Aorta (tissue), 5 donors: ENCODE measurements at regions not wholly inside any gene's neighbourhood (a gene's known extent, or its start where the extent isn't known, plus 50 kb on each side); places are given as distances from the start of the nearest gene placed in this dataset.

Experiments used
- ATAC-seq: fragments of 200-7000 bp; cut with Tn5 transposase; one replicate; pipeline ENCODE4 v1.9.1; 2022; ENCODE audit warnings: moderate library complexity; ENCODE audit not compliant: low FRiP score
- DNase-seq, 2 donors: peaks; one replicate each; pipeline ENCODE4 v3.0.0-alpha.2; 2020
- H3K27ac ChIP-seq, 2 donors: one replicate each; pipeline ENCODE4 v1.5.1; 2013; ENCODE audit warnings: low read length in 2 of 2, mild to moderate bottlenecking in 2 of 2, moderate library complexity in 2 of 2, control low read depth in 1 of 2, inconsistent platforms in 1 of 2, low read depth in 1 of 2
- H3K27me3 ChIP-seq, 2 donors: one replicate each; pipeline ENCODE4 v1.6.1; 2013; ENCODE audit warnings: control low read depth in 1 of 2, low read length in 1 of 2, mild to moderate bottlenecking in 1 of 2, moderate library complexity in 1 of 2; ENCODE audit not compliant: insufficient read depth in 2 of 2, control insufficient read depth in 1 of 2
- H3K36me3 ChIP-seq, 2 donors: one replicate each; pipeline ENCODE4 v1.6.1; 2013; ENCODE audit warnings: control low read depth in 1 of 2, low read length in 1 of 2, mild to moderate bottlenecking in 1 of 2; ENCODE audit not compliant: insufficient read depth in 2 of 2, control insufficient read depth in 1 of 2
- H3K4me1 ChIP-seq, 2 donors: one replicate each; pipeline ENCODE4 v1.6.1; 2013; ENCODE audit warnings: low read length in 2 of 2, control low read depth in 1 of 2, mild to moderate bottlenecking in 1 of 2, moderate library complexity in 1 of 2; ENCODE audit not compliant: insufficient read depth in 2 of 2, control insufficient read depth in 1 of 2
- H3K4me3 ChIP-seq, 2 donors: one replicate each; pipeline ENCODE4 v1.5.1; 2013; ENCODE audit warnings: low read length in 2 of 2, control low read depth in 1 of 2, mild to moderate bottlenecking in 1 of 2
- H3K9me3 ChIP-seq: one replicate; pipeline ENCODE4 v1.6.1; 2013; ENCODE audit warnings: mild to moderate bottlenecking, low read length; ENCODE audit not compliant: control insufficient read depth
- WGBS, 2 donors: extraction: QIAGEN DNeasy Blood & Tissue Kit; methylation state at CpG; one replicate each; pipeline ENCODE4 v1.1.7; 2013; 5-methylcytosine and 5-hydroxymethylcytosine counted together
- intact Hi-C, 2 donors: fragments of 100-400 bp; cut with DNase I; formaldehyde crosslinking; loops; one replicate each; pipeline versions ENCODE4 v1.14.2 to v1.15.0; 2022
- donor health status: healthy with polysubstance abuse.
- donor health status: Bipolar disorder and iron deficiency.
- donor health status: DM: no; HTN: no; CAD: no.
- donor health status: DM: no; HTN: no; CAD: no.
- donor health status: DM: yes; HTN: yes; CAD: no.

DNA sequence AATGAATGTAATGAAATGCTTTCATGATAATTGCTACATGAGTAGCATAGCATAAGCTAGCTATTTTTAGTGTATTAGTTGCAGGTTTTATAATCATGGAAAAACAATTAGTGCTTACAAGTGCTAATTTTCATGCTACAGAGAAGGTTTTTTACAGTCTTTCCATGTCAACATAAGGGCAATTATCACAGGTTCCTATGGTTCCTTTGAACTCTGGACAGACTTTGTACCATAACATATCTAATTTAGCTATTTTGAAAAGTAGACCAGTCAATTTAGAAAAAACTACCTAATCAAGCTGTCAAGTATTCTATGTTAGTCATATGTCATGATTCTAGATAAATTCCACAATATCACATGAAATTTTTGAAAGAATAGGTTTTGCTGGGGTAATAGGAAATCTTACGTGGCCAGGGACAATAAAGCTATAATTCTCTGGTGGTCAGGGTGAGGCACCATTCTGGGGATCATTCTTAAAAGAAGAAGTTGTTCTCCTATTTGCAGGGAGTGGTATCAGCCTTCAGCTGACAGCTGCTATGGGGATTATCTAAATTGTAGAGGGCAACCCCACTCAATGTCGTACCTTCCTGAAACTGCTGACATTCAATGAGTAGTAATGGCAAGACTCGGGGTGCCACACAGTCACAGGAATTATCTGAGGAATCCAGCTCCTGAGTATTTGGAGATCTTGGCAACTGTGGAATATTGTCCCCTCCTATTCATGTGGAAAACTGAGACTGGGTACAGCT, 724.0 kb upstream of the LINC00305 start:
- no peaks in the 10 kb centered on the region for H3K27me3 ChIP-seq
- H3K36me3 ChIP-seq, result no peaks in the 10 kb centered on the region
- DNase-seq (no peak), ATAC-seq (no peak)
- intact Hi-C loops, result no loop called here
- H3K4me3 ChIP-seq, result no peak overlapping the region
- 74 to 77% methylated on average over 3 of the region's 3 CpGs for WGBS, 2 donors
- H3K4me1 ChIP-seq, result no peaks in the 10 kb centered on the region
- no peak overlapping the region for H3K27ac ChIP-seq
- H3K9me3 ChIP-seq, result peaks cover 2% of the 10 kb centered on the region

DNA sequence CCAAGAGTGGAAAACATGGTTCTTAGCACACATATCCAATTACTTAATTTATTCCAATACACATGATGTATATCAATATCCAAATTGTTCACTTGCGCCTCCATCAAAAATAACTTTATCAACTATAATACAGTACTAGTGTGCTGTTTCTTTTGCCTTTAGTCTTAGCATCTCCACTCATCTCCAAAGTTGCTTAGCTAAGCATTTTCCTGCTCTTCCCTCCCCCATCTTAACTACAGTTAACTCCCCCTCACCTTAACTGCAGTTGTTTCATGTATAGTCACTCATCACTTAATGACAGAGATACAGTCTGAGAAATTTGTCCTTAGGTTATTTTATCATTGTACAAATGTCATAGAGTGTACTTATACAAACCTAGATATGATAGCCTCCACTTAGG, 705.2 kb upstream of the LINC00305 start:
- Histone ChIP-seq H3K9me3 (no peaks in the 10 kb centered on the region), H3K27me3 (no peaks in the 10 kb centered on the region), H3K36me3 (no peaks in the 10 kb centered on the region), H3K4me3 (no peak overlapping the region), H3K27ac (no peak overlapping the region), H3K4me1 (no peaks in the 10 kb centered on the region)
- 97 to 98% methylated on average over 1 of the region's 1 CpG for whole genome bisulfite sequencing, 2 donors
- ATAC-seq (no peak), DNase-seq (no peak)
- intact Hi-C loops, result no loop called here

DNA sequence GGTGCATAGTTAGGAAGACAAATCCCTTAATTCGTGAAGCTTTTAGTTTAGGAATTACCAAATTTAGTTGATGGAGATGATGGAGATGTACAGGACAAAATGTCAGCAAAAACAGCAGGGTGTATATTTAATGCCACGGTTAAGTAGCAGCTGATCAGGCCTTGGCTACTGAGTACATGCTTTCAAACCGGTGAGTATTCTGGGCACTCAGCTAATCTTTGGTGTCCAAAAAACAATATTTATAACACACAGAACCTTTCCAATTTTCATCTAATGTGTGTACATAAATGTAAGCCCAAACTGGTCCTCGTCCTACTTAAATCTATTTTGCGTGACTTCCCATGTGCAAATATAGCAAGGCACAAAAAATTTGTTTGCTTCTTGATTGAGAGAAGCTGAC, 703.4 kb upstream of the LINC00305 start:
- Histone ChIP-seq H3K27ac (no peak overlapping the region), H3K9me3 (no peaks in the 10 kb centered on the region), H3K4me1 (no peaks in the 10 kb centered on the region), H3K4me3 (no peak overlapping the region), H3K27me3 (no peaks in the 10 kb centered on the region), H3K36me3 (no peaks in the 10 kb centered on the region)
- no peak for ATAC-seq
- 26 to 39% methylated on average over 5 of the region's 5 CpGs for WGBS, 2 donors
- intact Hi-C loops, result no loop called here
- DNase-seq, result no peak

DNA sequence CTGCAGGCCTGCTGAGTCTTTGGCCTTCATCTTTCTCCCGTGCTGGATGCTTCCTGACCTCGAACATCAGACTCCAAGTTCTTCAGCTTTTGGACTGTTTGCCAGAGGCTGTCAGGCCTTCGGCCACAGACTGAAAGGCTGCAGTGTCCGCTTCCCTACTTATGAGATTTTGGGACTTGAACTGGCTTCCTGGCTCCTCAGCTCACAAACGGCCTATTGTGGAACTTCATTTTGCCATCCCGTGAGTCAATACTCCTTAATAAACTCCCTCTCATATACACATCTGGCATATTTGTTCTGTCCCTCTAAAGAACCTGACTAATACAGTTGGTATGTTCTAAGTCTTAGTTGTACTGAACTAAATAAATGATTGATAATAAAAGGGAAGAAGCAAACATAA, 702.8 kb upstream of the LINC00305 start:
- WGBS, 2 donors, result 58 to 71% methylated on average over 6 of the region's 6 CpGs
- H3K9me3 ChIP-seq, result no peaks in the 10 kb centered on the region
- H3K27ac ChIP-seq, result no peak overlapping the region
- ATAC-seq (no peak), DNase-seq (no peak)
- no peak overlapping the region for H3K4me3 ChIP-seq
- intact Hi-C loops, result no loop called here
- H3K27me3 ChIP-seq, result no peaks in the 10 kb centered on the region
- no peaks in the 10 kb centered on the region for H3K4me1 ChIP-seq
- no peaks in the 10 kb centered on the region for H3K36me3 ChIP-seq

DNA sequence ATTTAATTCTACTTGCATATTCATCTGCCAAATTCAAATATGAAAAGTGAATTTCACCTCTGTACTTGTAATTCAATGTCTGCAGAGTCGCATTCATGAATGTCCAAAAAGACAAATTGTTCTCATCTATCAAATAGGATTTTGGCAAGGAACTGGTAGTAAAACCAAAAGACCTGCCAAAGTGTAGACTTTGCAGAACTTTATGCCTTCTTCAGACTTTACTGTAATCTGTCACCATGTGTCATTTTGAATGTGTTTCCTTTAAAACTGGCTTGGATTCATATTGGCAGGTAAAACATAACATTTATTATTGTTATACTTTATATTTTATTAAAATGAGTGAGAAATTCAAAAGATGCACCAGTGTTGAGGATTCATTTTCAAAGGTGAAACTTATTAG, 701.9 kb upstream of the LINC00305 start:
- intact Hi-C loops, result no loop called here
- 5 to 14% methylated on average over 1 of the region's 1 CpG for WGBS, 2 donors

DNA sequence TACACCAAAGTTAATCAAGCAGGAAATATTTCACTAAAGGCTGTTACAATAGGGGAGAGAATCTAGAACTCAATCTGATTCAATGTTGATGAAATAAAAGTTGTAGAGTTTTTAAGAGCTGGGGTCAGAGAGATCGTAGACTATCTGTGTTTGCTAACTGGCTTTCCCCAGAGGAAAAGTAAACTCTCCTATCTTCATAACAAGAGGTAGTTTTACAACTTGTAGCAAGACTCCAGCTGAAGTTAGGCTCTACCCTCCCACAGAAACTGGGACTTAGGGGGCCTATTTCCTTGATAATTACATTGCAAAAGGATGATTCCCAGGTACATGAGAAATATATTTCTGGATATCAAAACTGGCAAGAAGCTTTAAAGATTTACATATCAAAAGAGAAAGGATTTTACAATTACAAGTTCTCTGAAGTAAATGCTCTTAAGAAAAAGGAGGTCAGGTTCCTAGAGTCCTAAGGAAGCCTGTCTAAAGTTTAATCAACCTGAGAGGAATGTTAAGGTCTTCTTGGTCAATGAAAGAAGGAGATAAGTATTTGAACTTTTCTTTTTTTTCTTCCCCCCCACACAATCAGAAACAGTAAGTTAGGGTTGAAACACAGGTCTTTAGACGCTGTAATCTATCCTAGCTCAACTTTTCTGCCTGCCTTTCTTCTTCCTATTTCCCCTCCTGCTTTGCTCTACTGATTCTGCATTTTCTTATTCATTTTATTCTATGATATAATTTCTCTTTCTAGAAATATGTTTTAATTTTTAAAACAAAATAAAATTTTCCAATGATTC, 692.2 kb upstream of the LINC00305 start:
- Histone ChIP-seq H3K27ac (no peak overlapping the region), H3K4me3 (no peak overlapping the region), H3K4me1 (no peaks in the 10 kb centered on the region), H3K27me3 (no peaks in the 10 kb centered on the region), H3K9me3 (peaks cover 1% of the 10 kb centered on the region), H3K36me3 (no peaks in the 10 kb centered on the region)
- DNase-seq (no peak), ATAC-seq (no peak)
- 54 to 59% methylated on average over 2 of the region's 2 CpGs for WGBS, 2 donors
- intact Hi-C loops, result no loop called here

More for the DNA sequence above, 701.9 kb upstream of the LINC00305 start:
- DNase-seq (no peak), ATAC-seq (no peak)
- Histone ChIP-seq H3K4me1 (no peaks in the 10 kb centered on the region), H3K9me3 (no peaks in the 10 kb centered on the region), H3K27me3 (no peaks in the 10 kb centered on the region), H3K27ac (no peak overlapping the region), H3K36me3 (no peaks in the 10 kb centered on the region), H3K4me3 (no peak overlapping the region)

DNA sequence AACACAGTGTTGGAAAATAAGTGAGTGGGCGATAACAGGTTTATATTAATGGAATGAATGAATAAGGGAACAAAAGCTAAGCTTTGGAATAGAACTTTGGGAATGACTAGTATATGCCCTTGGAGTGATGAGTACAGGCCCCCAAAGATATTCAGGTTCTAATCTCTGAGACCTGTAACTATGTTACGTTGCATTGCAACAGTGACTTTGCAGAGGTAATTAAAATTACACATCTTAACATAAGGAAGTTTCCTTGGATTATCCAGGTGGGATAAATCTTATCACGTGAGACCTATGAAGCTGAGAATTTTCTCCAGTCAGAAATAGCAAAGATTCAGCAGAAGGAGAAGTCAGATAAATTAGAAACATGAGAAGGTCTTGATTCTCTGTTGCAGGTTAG, 661.5 kb upstream of the LINC00305 start:
- no peaks in the 10 kb centered on the region for H3K4me1 ChIP-seq
- H3K27me3 ChIP-seq, result no peaks in the 10 kb centered on the region
- H3K9me3 ChIP-seq, result no peaks in the 10 kb centered on the region
- no peak overlapping the region for H3K4me3 ChIP-seq
- no peak for DNase-seq
- no peak for ATAC-seq
- intact Hi-C loops, result no loop called here
- no peaks in the 10 kb centered on the region for H3K36me3 ChIP-seq
- WGBS, 2 donors, result 81 to 83% methylated on average over 3 of the region's 3 CpGs
- no peak overlapping the region for H3K27ac ChIP-seq

DNA sequence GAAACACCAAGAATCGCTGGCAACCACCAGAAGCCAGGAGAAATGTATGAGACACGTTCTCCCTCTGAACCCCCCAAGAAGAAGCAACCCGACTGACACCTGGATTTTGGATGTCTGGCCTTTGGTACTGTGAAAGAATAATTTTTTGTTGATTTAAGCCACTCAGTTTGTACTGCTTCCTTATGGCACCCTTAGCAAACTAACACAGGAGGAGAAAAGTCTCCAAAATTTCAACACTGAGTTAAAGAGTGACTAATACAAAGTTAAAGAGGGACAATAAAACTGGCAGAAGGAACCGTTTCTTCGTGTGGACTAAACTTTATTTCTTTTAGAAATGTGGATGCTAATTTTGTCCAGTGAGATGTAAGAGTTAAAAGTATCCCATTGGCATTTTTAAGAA, 660.9 kb upstream of the LINC00305 start:
- H3K27ac ChIP-seq, result no peak overlapping the region
- no peak for ATAC-seq
- no peak for DNase-seq
- no peaks in the 10 kb centered on the region for H3K27me3 ChIP-seq
- H3K36me3 ChIP-seq, result no peaks in the 10 kb centered on the region
- intact Hi-C loops, result no loop called here
- no peaks in the 10 kb centered on the region for H3K4me1 ChIP-seq
- 57 to 61% methylated on average over 5 of the region's 5 CpGs for WGBS, 2 donors
- no peaks in the 10 kb centered on the region for H3K9me3 ChIP-seq
- no peak overlapping the region for H3K4me3 ChIP-seq

DNA sequence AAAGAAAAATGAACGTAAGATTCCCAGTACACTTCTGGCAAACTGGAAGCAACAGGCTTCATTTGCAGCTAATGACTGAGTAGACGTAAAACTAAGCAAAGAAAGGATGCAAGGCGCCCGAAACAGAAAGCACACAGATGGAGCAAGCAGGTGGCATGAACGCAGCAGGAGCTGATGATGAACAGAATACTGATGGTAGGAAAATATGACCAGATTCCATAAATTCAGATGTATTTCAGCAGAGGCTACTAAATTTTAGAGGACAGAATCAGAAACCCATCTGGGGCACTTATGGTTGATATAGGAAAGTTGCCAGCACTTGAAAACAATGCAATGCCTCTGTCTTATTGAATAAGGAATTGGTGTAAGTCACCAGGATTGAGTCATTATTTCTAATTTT, 658.7 kb upstream of the LINC00305 start:
- Histone ChIP-seq H3K4me3 (no peak overlapping the region), H3K27me3 (no peaks in the 10 kb centered on the region), H3K9me3 (no peaks in the 10 kb centered on the region), H3K36me3 (no peaks in the 10 kb centered on the region), H3K27ac (no peak overlapping the region), H3K4me1 (no peaks in the 10 kb centered on the region)
- ATAC-seq (no peak), DNase-seq (no peak)
- 76 to 77% methylated on average over 5 of the region's 5 CpGs for WGBS, 2 donors
- intact Hi-C loops, result no loop called here
